Stimulated activated naive CD8-positive, alpha-beta T cell treated with anti-CD3 and anti-CD28 coated beads, Interleukin-15, Interleukin-2, amounts not matched to agents 100 U/mL and 50 U/mL, for 24 hours (primary cell): ENCODE measurements at regions not wholly inside any gene's neighbourhood (a gene's known extent, or its start where the extent isn't known, plus 50 kb on each side); places are given as distances from the start of the nearest gene placed in this dataset.

Experiments used
- ATAC-seq: fragments of 150-1000 bp; cut with Tn5 transposase; one replicate; pipeline ENCODE4 v1.10.0; 2021
- DNase-seq: peaks from one replicate; pipeline ENCODE4 v3.0.0; 2021

- DNase-seq (no peak), ATAC-seq (no peak)
These were observed 188.4 kb downstream of the PCSK1 start for GRCh38 chr5:96244696-96245095.

GRCh38 chr5:96243862-96244261, 189.2 kb downstream of the PCSK1 start:
- no peak for ATAC-seq
- DNase-seq = no peak

- DNase-seq = no peak
- ATAC-seq = no peak
These were observed 189.8 kb downstream of the PCSK1 start for GRCh38 chr5:96243203-96243602.

- ATAC-seq (no peak), DNase-seq (no peak)
These were observed 190.5 kb downstream of the PCSK1 start for GRCh38 chr5:96242571-96242970.

- ATAC-seq = no peak
- DNase-seq = no peak
These were observed 196.2 kb downstream of the PCSK1 start for GRCh38 chr5:96236831-96237230.

- DNase-seq (no peak), ATAC-seq (no peak)
These were observed 197.0 kb downstream of the PCSK1 start for GRCh38 chr5:96236051-96236450.

GRCh38 chr5:96235008-96235910, 197.8 kb downstream of the PCSK1 start:
- no peak for DNase-seq
- no peak for ATAC-seq

- ATAC-seq (no peak), DNase-seq (no peak)
These were observed 200.4 kb downstream of the PCSK1 start for GRCh38 chr5:96232602-96233001.

- ATAC-seq (no peak), DNase-seq (no peak)
These were observed 203.9 kb downstream of the PCSK1 start for GRCh38 chr5:96229188-96229587.

- ATAC-seq = no peak
- DNase-seq = no peak
These were observed 204.6 kb downstream of the PCSK1 start for GRCh38 chr5:96228408-96228807.

GRCh38 chr5:96227957-96228356, 205.1 kb downstream of the PCSK1 start:
- no peak for DNase-seq
- no peak for ATAC-seq

GRCh38 chr5:96226941-96227552, 206.0 kb downstream of the PCSK1 start:
- DNase-seq (no peak), ATAC-seq (no peak)

GRCh38 chr5:96222129-96222528, 210.9 kb downstream of the PCSK1 start:
- ATAC-seq = no peak

GRCh38 chr5:96220610-96221390, 212.2 kb downstream of the PCSK1 start:
- no peak for DNase-seq
- ATAC-seq = peak; percentile 80

More at GRCh38 chr5:96222129-96222528, 210.9 kb downstream of the PCSK1 start:
- DNase-seq = no peak

- ATAC-seq (peak; percentile 31), DNase-seq (no peak)
These were observed 213.3 kb downstream of the PCSK1 start for GRCh38 chr5:96219580-96220281.

GRCh38 chr5:96218653-96219052, 214.4 kb downstream of the PCSK1 start:
- DNase-seq (no peak), ATAC-seq (no peak)

- DNase-seq (no peak), ATAC-seq (no peak)
These were observed 218.4 kb downstream of the PCSK1 start for GRCh38 chr5:96214442-96215197.

GRCh38 chr5:96209829-96210228, 223.2 kb downstream of the PCSK1 start:
- ATAC-seq (no peak), DNase-seq (no peak)

- ATAC-seq (no peak), DNase-seq (no peak)
These were observed 225.6 kb downstream of the PCSK1 start for GRCh38 chr5:96207420-96207819.

GRCh38 chr5:96203761-96204160, 229.3 kb downstream of the PCSK1 start:
- ATAC-seq = no peak
- DNase-seq = no peak

- ATAC-seq = no peak
- DNase-seq = no peak
These were observed 231.5 kb downstream of the PCSK1 start for GRCh38 chr5:96201503-96201902.
